ENCODE measurements at regions not wholly inside any gene's neighbourhood (a gene's known extent, or its start where the extent isn't known, plus 50 kb on each side); places are given as distances from the start of the nearest gene placed in this dataset.
"Not testable (repeated sequence)": the region's sequence is repeated elsewhere in the genome, so short reads cannot be mapped to it uniquely, and the experiment has no call there.

- not testable (repeated sequence) for TF ChIP-seq EZH2 (IDR thresholded peaks at IDR 0.05; ENCODE audit: borderline replicate concordance)
- TF ChIP-seq, protein P1, sequence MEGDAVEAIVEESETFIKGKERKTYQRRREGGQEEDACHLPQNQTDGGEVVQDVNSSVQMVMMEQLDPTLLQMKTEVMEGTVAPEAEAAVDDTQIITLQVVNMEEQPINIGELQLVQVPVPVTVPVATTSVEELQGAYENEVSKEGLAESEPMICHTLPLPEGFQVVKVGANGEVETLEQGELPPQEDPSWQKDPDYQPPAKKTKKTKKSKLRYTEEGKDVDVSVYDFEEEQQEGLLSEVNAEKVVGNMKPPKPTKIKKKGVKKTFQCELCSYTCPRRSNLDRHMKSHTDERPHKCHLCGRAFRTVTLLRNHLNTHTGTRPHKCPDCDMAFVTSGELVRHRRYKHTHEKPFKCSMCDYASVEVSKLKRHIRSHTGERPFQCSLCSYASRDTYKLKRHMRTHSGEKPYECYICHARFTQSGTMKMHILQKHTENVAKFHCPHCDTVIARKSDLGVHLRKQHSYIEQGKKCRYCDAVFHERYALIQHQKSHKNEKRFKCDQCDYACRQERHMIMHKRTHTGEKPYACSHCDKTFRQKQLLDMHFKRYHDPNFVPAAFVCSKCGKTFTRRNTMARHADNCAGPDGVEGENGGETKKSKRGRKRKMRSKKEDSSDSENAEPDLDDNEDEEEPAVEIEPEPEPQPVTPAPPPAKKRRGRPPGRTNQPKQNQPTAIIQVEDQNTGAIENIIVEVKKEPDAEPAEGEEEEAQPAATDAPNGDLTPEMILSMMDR (IDR thresholded peaks at IDR 0.05; ENCODE audit: poor library complexity) = not testable (repeated sequence)
These were observed 199.2 kb upstream of the TSC22D1 start for GRCh38 chr13:44775290-44775689.
